ENCODE measurements at regions not wholly inside any gene's neighbourhood (a gene's known extent, or its start where the extent isn't known, plus 50 kb on each side); places are given as distances from the start of the nearest gene placed in this dataset.

GRCh38 chr2:195508139-195508455 is 148.9 kb upstream of the SLC39A10 start:
- H3K36me3 Mint-ChIP-seq: no peaks in the 10 kb centered on the region
- no peak for DNase-seq
- H3K27me3 Mint-ChIP-seq: no peaks in the 10 kb centered on the region
- no peak overlapping the region for H3K27ac Mint-ChIP-seq
- no peak overlapping the region for H3K4me3 Mint-ChIP-seq
- peaks cover 0 to 4% of the 10 kb centered on the region in 2 donors for H3K9me3 Mint-ChIP-seq
- ATAC-seq (replicated peaks): no peak
- H3K4me1 Mint-ChIP-seq: peaks cover 1 to 7% of the 10 kb centered on the region in 2 donors

GRCh38 chr2:195507447-195508138 is 149.4 kb upstream of the SLC39A10 start:
- H3K36me3 Mint-ChIP-seq: no peaks in the 10 kb centered on the region

GRCh38 chr2:195505701-195506100 is 151.3 kb upstream of the SLC39A10 start:
- Mint-ChIP-seq H3K27me3 (no peaks in the 10 kb centered on the region), H3K36me3 (no peaks in the 10 kb centered on the region), H3K9me3 (peaks cover 0 to 4% of the 10 kb centered on the region in 2 donors), H3K4me1 (peaks cover 6 to 10% of the 10 kb centered on the region in 2 donors), H3K4me3 (no peak overlapping the region), H3K27ac (no peak overlapping the region)
- ATAC-seq (replicated peaks): peak; percentile 55 to 57
- DNase-seq: no peak

More at GRCh38 chr2:195507447-195508138, 149.4 kb upstream of the SLC39A10 start:
- no peaks in the 10 kb centered on the region for H3K27me3 Mint-ChIP-seq
- ATAC-seq (replicated peaks) (no peak), DNase-seq (no peak)
- H3K9me3 Mint-ChIP-seq: peaks cover 0 to 4% of the 10 kb centered on the region in 2 donors
- H3K4me3 Mint-ChIP-seq: no peak overlapping the region
- H3K27ac Mint-ChIP-seq: no peak overlapping the region
- H3K4me1 Mint-ChIP-seq: peaks cover 1 to 5% of the 10 kb centered on the region in 2 donors

GRCh38 chr2:195503208-195503607 is 153.8 kb upstream of the SLC39A10 start:
- no peak for DNase-seq
- ATAC-seq (replicated peaks): no peak
- H3K27me3 Mint-ChIP-seq: no peaks in the 10 kb centered on the region
- peaks cover 10% of the 10 kb centered on the region in 2 donors for H3K4me1 Mint-ChIP-seq
- H3K9me3 Mint-ChIP-seq: peaks cover 0 to 4% of the 10 kb centered on the region in 2 donors
- no peak overlapping the region for H3K4me3 Mint-ChIP-seq
- no peak overlapping the region for H3K27ac Mint-ChIP-seq
- H3K36me3 Mint-ChIP-seq: no peaks in the 10 kb centered on the region

GRCh38 chr2:195501746-195502145 is 155.3 kb upstream of the SLC39A10 start:
- Mint-ChIP-seq H3K36me3 (no peaks in the 10 kb centered on the region), H3K4me1 (peaks cover 13 to 14% of the 10 kb centered on the region in 2 donors), H3K4me3 (no peak overlapping the region), H3K27me3 (no peaks in the 10 kb centered on the region), H3K9me3 (no peaks in the 10 kb centered on the region), H3K27ac (no peak overlapping the region)
- ATAC-seq (replicated peaks) (no peak), DNase-seq (no peak)

- Mint-ChIP-seq H3K36me3 (no peaks in the 10 kb centered on the region), H3K27me3 (no peaks in the 10 kb centered on the region), H3K4me3 (no peak overlapping the region), H3K9me3 (no peaks in the 10 kb centered on the region), H3K4me1 (peaks cover 13 to 14% of the 10 kb centered on the region in 2 donors), H3K27ac (no peak overlapping the region)
- ATAC-seq (replicated peaks) (no peak), DNase-seq (no peak)
These were observed 156.1 kb upstream of the SLC39A10 start for GRCh38 chr2:195500879-195501278.

GRCh38 chr2:195498839-195499490 is 158.1 kb upstream of the SLC39A10 start:
- no peaks in the 10 kb centered on the region for H3K9me3 Mint-ChIP-seq
- H3K27ac Mint-ChIP-seq: no peak overlapping the region
- DNase-seq: no peak
- H3K4me1 Mint-ChIP-seq: peaks cover 12 to 14% of the 10 kb centered on the region in 2 donors
- no peak overlapping the region for H3K4me3 Mint-ChIP-seq
- no peaks in the 10 kb centered on the region for H3K27me3 Mint-ChIP-seq
- no peak for ATAC-seq (replicated peaks)
- H3K36me3 Mint-ChIP-seq: no peaks in the 10 kb centered on the region

- H3K36me3 Mint-ChIP-seq: no peaks in the 10 kb centered on the region
- peaks cover 0 to 1% of the 10 kb centered on the region in 2 donors for H3K9me3 Mint-ChIP-seq
- DNase-seq (peak; percentile 10), ATAC-seq (replicated peaks) (peak in 1 of 2 donors; percentile 46)
- no peak overlapping the region for H3K27ac Mint-ChIP-seq
- no peaks in the 10 kb centered on the region for H3K27me3 Mint-ChIP-seq
- peaks cover 12 to 14% of the 10 kb centered on the region in 2 donors for H3K4me1 Mint-ChIP-seq
- no peak overlapping the region for H3K4me3 Mint-ChIP-seq
These were observed 158.8 kb upstream of the SLC39A10 start for GRCh38 chr2:195498176-195498575.

GRCh38 chr2:195496991-195497390 is 160.0 kb upstream of the SLC39A10 start:
- DNase-seq: no peak
- Mint-ChIP-seq H3K27me3 (no peaks in the 10 kb centered on the region), H3K9me3 (peaks cover 0 to 1% of the 10 kb centered on the region in 2 donors), H3K4me1 (peaks cover 12 to 14% of the 10 kb centered on the region in 2 donors), H3K27ac (no peak overlapping the region), H3K36me3 (no peaks in the 10 kb centered on the region), H3K4me3 (no peak overlapping the region)
- ATAC-seq (replicated peaks): no peak

GRCh38 chr2:195495966-195496365 is 161.1 kb upstream of the SLC39A10 start:
- H3K36me3 Mint-ChIP-seq: no peaks in the 10 kb centered on the region
- ATAC-seq (replicated peaks) (no peak), DNase-seq (no peak)
- H3K9me3 Mint-ChIP-seq: peaks cover 0 to 1% of the 10 kb centered on the region in 2 donors
- H3K4me1 Mint-ChIP-seq: peaks cover 10 to 12% of the 10 kb centered on the region in 2 donors
- H3K4me3 Mint-ChIP-seq: no peak overlapping the region
- no peaks in the 10 kb centered on the region for H3K27me3 Mint-ChIP-seq
- H3K27ac Mint-ChIP-seq: no peak overlapping the region

GRCh38 chr2:195495351-195495750 is 161.7 kb upstream of the SLC39A10 start:
- DNase-seq (no peak), ATAC-seq (replicated peaks) (no peak)
- peaks cover 6% of the 10 kb centered on the region in 2 donors for H3K4me1 Mint-ChIP-seq
- no peaks in the 10 kb centered on the region for H3K36me3 Mint-ChIP-seq
- no peaks in the 10 kb centered on the region for H3K27me3 Mint-ChIP-seq
- H3K27ac Mint-ChIP-seq: no peak overlapping the region
- H3K4me3 Mint-ChIP-seq: no peak overlapping the region
- peaks cover 0 to 1% of the 10 kb centered on the region in 2 donors for H3K9me3 Mint-ChIP-seq

- peaks cover 5 to 6% of the 10 kb centered on the region in 2 donors for H3K4me1 Mint-ChIP-seq
- DNase-seq: no peak
- no peaks in the 10 kb centered on the region for H3K27me3 Mint-ChIP-seq
- peaks cover 0 to 1% of the 10 kb centered on the region in 2 donors for H3K9me3 Mint-ChIP-seq
- ATAC-seq (replicated peaks): no peak
- no peak overlapping the region for H3K27ac Mint-ChIP-seq
- H3K36me3 Mint-ChIP-seq: no peaks in the 10 kb centered on the region
- H3K4me3 Mint-ChIP-seq: no peak overlapping the region
These were observed 162.6 kb upstream of the SLC39A10 start for GRCh38 chr2:195494451-195494850.

GRCh38 chr2:195493416-195493815 is 163.6 kb upstream of the SLC39A10 start:
- DNase-seq: no peak
- Mint-ChIP-seq H3K9me3 (peaks cover 0 to 1% of the 10 kb centered on the region in 2 donors), H3K36me3 (no peaks in the 10 kb centered on the region), H3K27ac (no peak overlapping the region), H3K4me3 (no peak overlapping the region), H3K4me1 (peaks cover 5 to 6% of the 10 kb centered on the region in 2 donors), H3K27me3 (no peaks in the 10 kb centered on the region)
- no peak for ATAC-seq (replicated peaks)

- Mint-ChIP-seq H3K9me3 (peaks cover 0 to 1% of the 10 kb centered on the region in 2 donors), H3K27me3 (no peaks in the 10 kb centered on the region), H3K4me3 (no peak overlapping the region), H3K4me1 (peaks cover 0 to 2% of the 10 kb centered on the region in 2 donors), H3K27ac (no peak overlapping the region), H3K36me3 (no peaks in the 10 kb centered on the region)
- ATAC-seq (replicated peaks): no peak
- DNase-seq: no peak
These were observed 166.7 kb upstream of the SLC39A10 start for GRCh38 chr2:195490319-195490718.

- no peak overlapping the region for H3K4me3 Mint-ChIP-seq
- H3K27ac Mint-ChIP-seq: no peak overlapping the region
- peaks cover 0 to 3% of the 10 kb centered on the region in 2 donors for H3K9me3 Mint-ChIP-seq
- ATAC-seq (replicated peaks) (no peak), DNase-seq (no peak)
- H3K27me3 Mint-ChIP-seq: no peaks in the 10 kb centered on the region
- peaks cover 0 to 2% of the 10 kb centered on the region in 2 donors for H3K4me1 Mint-ChIP-seq
- H3K36me3 Mint-ChIP-seq: no peaks in the 10 kb centered on the region
These were observed 167.9 kb upstream of the SLC39A10 start for GRCh38 chr2:195489101-195489500.
